H1 (cell line): ENCODE measurements at regions not wholly inside any gene's neighbourhood (a gene's known extent, or its start where the extent isn't known, plus 50 kb on each side); places are given as distances from the start of the nearest gene placed in this dataset.

Experiments used
- BACH1 ChIP-seq: IDR thresholded peaks from 2 replicates; pipeline ENCODE4 v1.6.1; 2012; ENCODE audit warnings: low read length, improper control_type of control experiment
- HDAC2 ChIP-seq, 2 experiments: fragments of 300-600 bp in 1 of 2; sonication (generic) in 1 of 2; IDR thresholded peaks; 2 replicates each; pipeline ENCODE4 v1.6.1; 2011 to 2012; ENCODE audit warnings: low read depth in 2 of 2, low read length in 2 of 2, mild to moderate bottlenecking in 2 of 2, moderate library complexity in 2 of 2, borderline replicate concordance in 1 of 2, inconsistent platforms in 1 of 2
- POLR2AphosphoS5 ChIP-seq: IDR thresholded peaks from 2 replicates; pipeline ENCODE4 v1.6.1; 2011; ENCODE audit warnings: low read depth, low read length

GRCh38 chr11:23313001-23313400 is 452.7 kb upstream of the CCDC179 start (continued):
- no peak for TF ChIP-seq HDAC2 (IDR thresholded peaks at IDR 0.05; ENCODE audit: borderline replicate concordance in 1 of 2, low read depth in 2 of 2, low read length in 2 of 2)
- no peak for TF ChIP-seq BACH1
- no peak for TF ChIP-seq POLR2AphosphoS5
